NCI-H446 treated with DMSO at 0.1 percent for 48 hours (cell line): ENCODE measurements at regions not wholly inside any gene's neighbourhood (a gene's known extent, or its start where the extent isn't known, plus 50 kb on each side); places are given as distances from the start of the nearest gene placed in this dataset.
A peak's percentile ranks its signal among the peaks of the same experiment; 100 is the strongest.

Source experiments
- DNase-seq: peaks from one replicate; lab custom pipeline; 2025; lab: John Stamatoyannopoulos, UW

GRCh38 chr2:139034064-139034463 lies 253.9 kb upstream of the NXPH2 start:
- no peak for DNase-seq

DNA sequence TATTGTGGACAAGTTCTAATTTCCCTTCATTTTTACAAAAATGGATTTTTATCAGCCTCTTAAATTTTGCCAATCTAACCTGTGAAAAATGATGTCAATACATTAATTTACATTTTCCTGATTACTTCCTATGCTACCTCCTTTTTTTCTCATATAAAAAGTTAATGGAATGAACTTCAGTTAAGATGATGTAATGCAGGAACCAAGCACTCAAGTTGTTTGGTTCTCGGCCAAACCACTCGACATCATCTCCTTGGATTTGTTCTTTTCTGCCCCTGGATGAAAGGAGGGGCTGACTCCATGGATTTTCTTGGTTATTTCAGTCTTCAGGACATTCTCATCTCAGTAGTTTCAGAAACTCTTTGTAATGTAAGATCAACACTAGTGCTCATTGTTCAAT lies 253.1 kb upstream of the NXPH2 start:
- DNase-seq = peak; percentile 1

DNA sequence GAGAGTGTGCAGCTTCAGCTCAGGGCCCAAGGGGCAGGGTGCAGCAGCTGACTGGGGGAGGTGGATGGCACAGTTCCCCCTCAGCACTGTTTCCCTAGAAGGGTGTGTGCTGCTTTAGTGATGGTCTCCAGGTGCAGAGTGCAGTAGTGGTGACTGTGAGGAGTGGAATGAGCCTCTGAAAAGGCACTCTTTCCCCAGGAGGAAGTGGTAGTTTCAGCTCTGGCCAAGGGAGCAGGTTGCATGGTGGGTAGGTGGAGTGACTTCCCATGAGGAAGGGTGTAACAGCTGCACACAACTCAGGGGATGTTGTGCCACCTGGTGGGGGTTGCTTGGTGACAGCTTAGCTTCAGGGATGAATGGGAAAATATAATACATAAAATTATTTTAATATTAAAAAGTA lies 251.5 kb upstream of the NXPH2 start:
- peak; percentile 0 for DNase-seq

- DNase-seq = no peak
These were observed 240.1 kb upstream of the NXPH2 start for GRCh38 chr2:139020287-139020686.

DNA sequence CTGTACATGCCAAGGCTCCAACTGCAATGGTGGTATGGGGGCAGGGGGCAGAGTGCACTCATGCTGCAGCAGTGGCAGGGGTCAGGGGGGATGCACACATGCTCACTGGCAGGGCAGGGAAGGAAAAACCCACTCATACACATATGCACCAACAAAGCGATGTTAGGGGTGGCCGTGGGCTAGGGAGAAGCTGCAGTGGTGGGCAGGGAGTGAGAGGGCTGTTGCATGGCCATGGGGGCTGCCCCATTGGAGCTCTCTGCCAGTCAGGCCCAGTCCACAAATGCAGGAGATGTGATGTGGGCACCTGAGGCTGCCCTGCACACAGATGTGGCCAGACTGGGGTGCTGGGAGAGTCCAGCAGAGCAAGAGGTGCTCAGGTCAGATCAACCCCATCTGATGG lies 238.1 kb upstream of the NXPH2 start:
- DNase-seq = no peak

DNA sequence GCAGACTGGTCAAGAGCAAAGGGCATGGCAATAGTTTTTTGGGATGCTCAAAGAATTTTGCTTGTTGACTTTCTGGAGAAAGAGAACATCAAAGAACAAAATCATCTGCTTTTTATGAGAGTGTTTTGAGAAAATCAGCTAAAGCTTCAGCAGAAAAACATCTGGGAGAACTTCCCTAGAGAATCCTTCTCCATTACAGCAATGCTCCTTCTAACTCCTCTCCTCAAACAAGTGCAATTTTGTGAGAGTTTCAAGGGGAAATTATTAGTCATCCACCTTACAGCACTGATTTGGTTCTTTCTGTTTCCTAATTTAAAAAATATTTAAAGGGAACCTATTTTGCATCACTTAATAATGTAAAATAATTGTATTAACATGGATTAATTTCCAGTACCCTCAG lies 226.9 kb upstream of the NXPH2 start:
- DNase-seq = no peak

GRCh38 chr2:139000131-139000785 lies 220.1 kb upstream of the NXPH2 start:
- DNase-seq = no peak

- DNase-seq = no peak
These were observed 217.8 kb upstream of the NXPH2 start for GRCh38 chr2:138997856-138998517.

- DNase-seq = no peak
These were observed 217.2 kb upstream of the NXPH2 start for GRCh38 chr2:138997346-138997745.

- no peak for DNase-seq
These were observed 214.3 kb upstream of the NXPH2 start for GRCh38 chr2:138994502-138994901.

DNA sequence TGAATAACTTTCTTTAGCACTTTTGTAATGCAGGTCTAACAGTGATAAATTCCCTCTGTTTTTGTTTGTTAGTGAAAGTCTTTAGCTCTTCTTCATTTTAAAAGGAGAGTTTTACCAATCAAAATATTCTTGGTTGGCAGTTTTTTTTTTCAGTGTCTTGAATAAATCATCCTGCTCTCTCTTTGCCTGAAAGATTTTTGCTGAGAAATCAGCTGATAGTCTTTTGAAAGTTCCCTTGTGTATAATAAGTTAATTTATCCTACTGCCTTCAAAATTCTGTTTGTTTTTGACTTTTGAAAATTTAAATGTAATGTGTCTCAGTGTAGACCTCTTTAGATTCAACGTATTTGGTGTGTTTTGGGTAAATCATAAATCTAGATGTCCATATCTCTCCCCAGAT lies 205.7 kb upstream of the NXPH2 start:
- no peak for DNase-seq

DNA sequence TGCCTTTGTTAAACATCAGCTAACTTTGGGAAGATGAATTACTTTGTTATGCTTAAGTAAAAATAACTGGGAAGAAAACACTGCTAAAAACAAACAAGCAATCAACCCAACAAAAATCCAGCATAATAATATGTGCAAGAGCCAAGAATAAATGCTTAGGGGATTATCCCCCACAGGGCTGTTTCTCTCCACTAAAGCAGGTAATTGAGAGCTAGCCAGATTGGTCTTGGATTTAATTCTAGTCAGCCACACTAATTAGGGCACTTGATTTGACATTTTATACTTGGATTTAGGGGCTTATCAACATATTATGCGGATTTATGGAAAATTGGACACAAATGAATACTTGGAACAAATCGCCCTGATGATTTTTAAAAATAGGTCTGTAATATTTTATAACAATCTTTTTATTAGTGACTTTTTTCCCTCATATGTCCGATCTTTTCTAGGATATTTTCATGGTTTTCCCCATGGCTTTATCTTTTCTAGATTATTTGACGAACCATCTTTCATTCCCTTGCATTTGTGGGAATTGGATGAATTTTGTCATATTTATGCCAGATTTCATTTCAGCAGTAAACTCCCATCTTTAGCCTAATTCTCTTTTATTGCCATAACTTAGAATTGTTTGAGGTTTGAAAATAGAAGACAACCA lies 199.1 kb upstream of the NXPH2 start:
- DNase-seq = no peak

DNA sequence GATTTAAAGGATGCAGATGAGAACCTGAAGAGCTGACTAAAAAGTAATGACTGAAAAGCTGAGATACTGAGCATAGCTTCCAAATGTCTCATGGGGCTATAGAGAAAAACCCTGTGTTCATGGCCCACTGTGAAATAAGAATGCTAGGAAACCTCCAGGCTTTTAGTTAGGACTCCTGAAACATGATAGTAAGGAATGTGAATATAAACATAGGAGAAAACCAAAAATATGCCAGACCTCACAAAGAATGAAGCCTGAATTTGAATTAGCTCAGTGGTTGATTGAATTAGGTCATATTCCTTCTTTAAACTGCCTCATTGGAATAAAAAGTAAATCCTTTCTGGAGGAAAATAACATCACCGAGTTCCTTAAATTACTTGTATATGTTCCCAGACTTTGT lies 194.5 kb upstream of the NXPH2 start:
- no peak for DNase-seq

- DNase-seq = no peak
These were observed 184.2 kb upstream of the NXPH2 start for GRCh38 chr2:138964418-138964817.

DNA sequence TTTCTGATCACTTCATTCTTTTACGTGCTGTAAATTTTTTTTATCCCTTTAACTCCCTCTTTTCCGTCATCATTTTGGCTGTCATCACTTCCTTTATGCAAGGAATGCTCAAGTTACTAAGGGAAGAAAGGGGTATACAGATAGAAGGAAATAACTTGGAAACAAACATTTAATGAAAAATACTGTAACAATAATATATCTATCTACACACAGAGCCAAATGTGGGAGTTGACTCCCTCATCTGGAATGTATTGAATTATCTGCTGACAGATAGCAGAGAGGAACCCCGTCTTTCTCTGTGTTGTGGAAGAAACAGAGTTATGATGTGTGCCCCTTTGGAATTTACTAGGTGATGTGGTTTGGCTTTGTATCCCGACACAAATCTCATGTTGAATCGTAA lies 182.5 kb upstream of the NXPH2 start:
- DNase-seq = no peak

- no peak for DNase-seq
These were observed 180.0 kb upstream of the NXPH2 start for GRCh38 chr2:138960191-138960590.

DNA sequence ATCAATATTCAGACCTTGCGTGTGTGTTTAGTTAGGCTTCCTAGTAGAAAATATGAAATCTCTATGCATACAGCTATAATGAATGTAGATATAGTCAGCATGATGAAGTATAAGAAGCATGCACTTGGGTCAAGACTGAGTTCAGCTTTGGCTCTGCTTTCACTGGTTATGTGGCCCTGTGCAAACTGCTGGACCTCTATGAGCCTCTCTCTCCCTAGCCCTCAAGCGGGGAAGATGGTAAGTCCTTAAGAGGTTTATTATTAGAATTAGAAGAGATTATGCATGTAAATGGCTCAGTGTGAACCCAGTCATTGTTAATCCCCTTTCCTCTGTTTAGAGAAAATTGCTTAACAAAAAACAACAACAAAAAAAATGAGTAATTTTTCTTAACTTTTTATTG lies 178.8 kb upstream of the NXPH2 start:
- no peak for DNase-seq

DNA sequence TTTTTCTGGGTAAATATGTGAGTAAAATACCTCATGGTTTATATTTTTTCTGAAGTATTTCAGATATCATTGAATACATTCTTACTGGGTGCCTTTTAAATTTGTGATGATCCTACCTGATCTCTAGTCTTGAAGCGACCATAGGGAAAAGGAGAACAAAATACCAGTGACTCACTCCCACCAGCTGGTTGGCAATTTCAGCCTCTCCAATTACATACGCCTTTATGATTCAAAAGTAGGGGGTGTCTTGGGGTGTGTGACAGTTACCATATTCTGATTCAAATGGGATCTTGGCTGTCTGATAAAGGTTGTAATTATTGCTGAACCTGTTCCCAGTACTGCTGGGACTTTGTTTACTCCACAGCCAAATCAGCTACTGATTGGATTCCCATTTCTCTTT lies 175.9 kb upstream of the NXPH2 start:
- peak; percentile 25 for DNase-seq

GRCh38 chr2:138950486-138950885 lies 170.3 kb upstream of the NXPH2 start:
- DNase-seq = no peak

GRCh38 chr2:138949517-138949916 lies 169.3 kb upstream of the NXPH2 start:
- DNase-seq = no peak

GRCh38 chr2:138948070-138948539 lies 167.9 kb upstream of the NXPH2 start:
- DNase-seq = peak; percentile 46

GRCh38 chr2:138943470-138943869 lies 163.3 kb upstream of the NXPH2 start:
- DNase-seq = no peak

- DNase-seq = no peak
These were observed 162.3 kb upstream of the NXPH2 start for GRCh38 chr2:138942466-138942865.
